ENCODE measurements at regions not wholly inside any gene's neighbourhood (a gene's known extent, or its start where the extent isn't known, plus 50 kb on each side); places are given as distances from the start of the nearest gene placed in this dataset.

- Histone ChIP-seq H3K4me1 (no peaks in the 10 kb centered on the region), H3K27ac (no peak overlapping the region), H3K36me3 (no peaks in the 10 kb centered on the region), H3K4me3 (no peak overlapping the region), H3K9me3 (no peaks in the 10 kb centered on the region), H3K27me3 (no peaks in the 10 kb centered on the region)
- TF ChIP-seq CTCF (IDR thresholded peaks at IDR 0.05) (no peak), POLR2A (IDR thresholded peaks at IDR 0.05) (no peak)
- no peak for DNase-seq
These were observed 160.4 kb downstream of the NUP35 start for GRCh38 chr2:183284606-183285005.

- no peaks in the 10 kb centered on the region for H3K36me3 ChIP-seq
- H3K4me3 ChIP-seq, result no peak overlapping the region
- H3K27ac ChIP-seq, result no peak overlapping the region
- no peaks in the 10 kb centered on the region for H3K4me1 ChIP-seq
- no peak for DNase-seq
- H3K9me3 ChIP-seq, result no peaks in the 10 kb centered on the region
- TF ChIP-seq POLR2A (IDR thresholded peaks at IDR 0.05) (no peak), CTCF (IDR thresholded peaks at IDR 0.05) (no peak)
- H3K27me3 ChIP-seq, result no peaks in the 10 kb centered on the region
These were observed 167.2 kb downstream of the NUP35 start for GRCh38 chr2:183291436-183291835.

GRCh38 chr2:183292028-183292427 lies 167.8 kb downstream of the NUP35 start:
- TF ChIP-seq POLR2A (IDR thresholded peaks at IDR 0.05) (no peak), CTCF (IDR thresholded peaks at IDR 0.05) (no peak)
- no peak overlapping the region for H3K27ac ChIP-seq
- no peaks in the 10 kb centered on the region for H3K4me1 ChIP-seq
- H3K27me3 ChIP-seq, result no peaks in the 10 kb centered on the region
- DNase-seq, result no peak
- no peaks in the 10 kb centered on the region for H3K36me3 ChIP-seq
- H3K9me3 ChIP-seq, result no peaks in the 10 kb centered on the region
- no peak overlapping the region for H3K4me3 ChIP-seq

- H3K27ac ChIP-seq, result no peak overlapping the region
- no peaks in the 10 kb centered on the region for H3K9me3 ChIP-seq
- H3K4me1 ChIP-seq, result no peaks in the 10 kb centered on the region
- H3K27me3 ChIP-seq, result no peaks in the 10 kb centered on the region
- no peaks in the 10 kb centered on the region for H3K36me3 ChIP-seq
- no peak for DNase-seq
- no peak for TF ChIP-seq POLR2A (IDR thresholded peaks at IDR 0.05)
- no peak for TF ChIP-seq CTCF (IDR thresholded peaks at IDR 0.05)
- H3K4me3 ChIP-seq, result no peak overlapping the region
These were observed 215.1 kb downstream of the NUP35 start for GRCh38 chr2:183339311-183339710.

- no peak for DNase-seq
- H3K27ac ChIP-seq, result no peak overlapping the region
- no peaks in the 10 kb centered on the region for H3K27me3 ChIP-seq
- no peaks in the 10 kb centered on the region for H3K36me3 ChIP-seq
- TF ChIP-seq POLR2A (IDR thresholded peaks at IDR 0.05), result no peak
- H3K4me1 ChIP-seq, result no peaks in the 10 kb centered on the region
- H3K9me3 ChIP-seq, result no peaks in the 10 kb centered on the region
- no peak overlapping the region for H3K4me3 ChIP-seq
These were observed 216.8 kb downstream of the NUP35 start for GRCh38 chr2:183341057-183341456.

GRCh38 chr2:183347969-183348368 lies 223.7 kb downstream of the NUP35 start:
- Histone ChIP-seq H3K9me3 (no peaks in the 10 kb centered on the region), H3K36me3 (no peaks in the 10 kb centered on the region), H3K27me3 (no peaks in the 10 kb centered on the region), H3K4me1 (no peaks in the 10 kb centered on the region), H3K27ac (no peak overlapping the region), H3K4me3 (no peak overlapping the region)
- no peak for DNase-seq
- no peak for TF ChIP-seq CTCF (IDR thresholded peaks at IDR 0.05)
- TF ChIP-seq POLR2A (IDR thresholded peaks at IDR 0.05), result no peak

All from Peyer's patch (tissue), 4 donors.